ENCODE measurements at regions not wholly inside any gene's neighbourhood (a gene's known extent, or its start where the extent isn't known, plus 50 kb on each side); places are given as distances from the start of the nearest gene placed in this dataset.

DNA sequence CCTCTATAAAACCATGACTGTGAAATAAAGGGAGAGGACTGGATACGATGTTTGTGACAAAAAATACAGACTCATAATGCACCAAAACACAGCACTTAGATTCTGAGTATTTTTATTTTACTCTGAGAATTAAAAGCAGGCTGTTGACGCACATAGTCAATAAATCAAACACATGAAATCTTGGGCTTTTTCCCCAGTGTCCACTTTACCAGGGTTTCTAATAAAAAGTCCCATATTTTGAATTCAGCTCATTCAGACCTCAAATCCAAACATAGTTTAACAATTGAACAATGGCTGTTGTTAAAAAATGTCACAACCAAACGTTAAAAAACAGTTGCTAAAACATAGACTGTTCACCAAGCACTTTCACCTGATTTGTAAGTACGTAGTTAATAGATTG lies 553.4 kb downstream of the LTN1 start:
- 21 to 33% methylated on average over 4 of the region's 4 CpGs for WGBS, 2 experiments (ENCODE audit: low coverage in 1 of 2, low lambda C conversion rate in 2 of 2, missing lambda C conversion rate in 2 of 2)
- H3K27me3 ChIP-seq (replicated peaks; ENCODE audit: insufficient read depth): no peaks in the 10 kb centered on the region
- H3K9ac ChIP-seq: peak overlapping the region; percentile 37
- H3K9me3 ChIP-seq (ENCODE audit: low read depth): no peaks in the 10 kb centered on the region
- H3K36me3 ChIP-seq (ENCODE audit: low read depth): no peaks in the 10 kb centered on the region
- H3K4me3 ChIP-seq: 0 out of 2 replicates have a peak overlapping the region, but pooled peaks have one; percentile 9
- H4K20me1 ChIP-seq (ENCODE audit: insufficient read depth): no peaks in the 10 kb centered on the region
- in situ Hi-C loops (cut with MboI): no loop called here
- no peaks in the 10 kb centered on the region for H3K79me2 ChIP-seq (ENCODE audit: insufficient read depth)
- DNase-seq: no peak
- H3K4me1 ChIP-seq (ENCODE audit: insufficient read depth): peaks cover 68% of the 10 kb centered on the region
- TF ChIP-seq EZH2 (IDR thresholded peaks at IDR 0.05; ENCODE audit: insufficient read depth, poor library complexity, severe bottlenecking): no peak
- no peak for TF ChIP-seq EZH2phosphoT487 (IDR thresholded peaks at IDR 0.05; ENCODE audit: insufficient read depth, low read depth)
- H3F3A ChIP-seq (ENCODE audit: insufficient read depth): peaks cover 59% of the 10 kb centered on the region
- no peaks in the 10 kb centered on the region for H3K9me2 ChIP-seq (ENCODE audit: insufficient read depth)
- peak overlapping the region; percentile 49 for H2AFZ ChIP-seq
- H3K4me2 ChIP-seq (ENCODE audit: unreplicated experiment): peak overlapping the region; percentile 22
- peak overlapping the region; percentile 52 for H3K27ac ChIP-seq

GRCh38 chr21:28437061-28437460 lies 555.6 kb downstream of the LTN1 start:
- Histone ChIP-seq H3K4me3 (no peak overlapping the region), H3K4me1 (ENCODE audit: insufficient read depth) (peaks cover 60% of the 10 kb centered on the region), H3K27me3 (replicated peaks; ENCODE audit: insufficient read depth) (no peaks in the 10 kb centered on the region), H3K27ac (0 out of 2 replicates have a peak overlapping the region, but pooled peaks have one; percentile 28), H3K79me2 (ENCODE audit: insufficient read depth) (no peaks in the 10 kb centered on the region), H3K36me3 (ENCODE audit: low read depth) (no peaks in the 10 kb centered on the region), H3K9me3 (ENCODE audit: low read depth) (no peaks in the 10 kb centered on the region), H3K9ac (no peak overlapping the region), H2AFZ (no peak overlapping the region), H3K9me2 (ENCODE audit: insufficient read depth) (no peaks in the 10 kb centered on the region), H3K4me2 (ENCODE audit: unreplicated experiment) (no peak overlapping the region), H4K20me1 (ENCODE audit: insufficient read depth) (no peaks in the 10 kb centered on the region), H3F3A (ENCODE audit: insufficient read depth) (peaks cover 46% of the 10 kb centered on the region)
- no peak for DNase-seq
- in situ Hi-C loops (cut with MboI): no loop called here
- WGBS, 2 experiments (ENCODE audit: low coverage in 1 of 2, low lambda C conversion rate in 2 of 2, missing lambda C conversion rate in 2 of 2): 89 to 94% methylated on average over 2 of the region's 2 CpGs
- TF ChIP-seq EZH2phosphoT487 (IDR thresholded peaks at IDR 0.05; ENCODE audit: insufficient read depth, low read depth) (no peak), EZH2 (IDR thresholded peaks at IDR 0.05; ENCODE audit: insufficient read depth, poor library complexity, severe bottlenecking) (no peak)

DNA sequence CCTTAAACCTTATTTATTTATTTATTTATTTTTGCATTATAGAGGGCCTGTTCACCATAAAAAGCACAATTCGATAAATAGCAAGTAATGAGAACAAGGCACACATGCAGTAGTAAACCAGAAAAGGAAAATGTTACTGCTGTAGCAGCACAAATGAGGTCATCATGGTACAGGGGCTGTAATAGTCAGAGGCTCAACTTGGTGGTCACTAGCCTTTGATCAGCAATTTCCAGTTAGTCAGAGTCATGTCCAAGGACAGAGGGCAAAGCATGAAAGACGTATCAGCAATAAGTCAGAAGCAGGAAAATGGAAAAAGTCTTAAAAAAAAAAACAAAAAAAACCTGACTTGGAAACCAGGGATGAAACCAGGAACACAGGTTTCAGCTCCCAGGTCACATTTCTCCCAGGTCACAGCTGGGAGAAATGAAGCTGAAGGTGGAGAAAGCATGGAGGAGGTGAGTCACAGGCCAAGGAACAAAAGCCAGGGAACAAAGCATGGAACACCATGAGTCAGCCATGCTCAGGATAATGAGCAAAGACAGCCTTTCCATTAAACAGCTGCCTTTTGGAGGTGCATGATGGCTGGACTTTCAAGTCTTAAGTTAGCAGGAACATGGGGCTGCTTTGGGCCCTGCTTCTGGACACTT lies 556.3 kb downstream of the LTN1 start:
- Histone ChIP-seq H3K9me2 (ENCODE audit: insufficient read depth) (no peaks in the 10 kb centered on the region), H4K20me1 (ENCODE audit: insufficient read depth) (no peaks in the 10 kb centered on the region), H3K4me1 (ENCODE audit: insufficient read depth) (peaks cover 60% of the 10 kb centered on the region), H3K4me3 (no peak overlapping the region), H3K27ac (peak overlapping the region; percentile 28), H3K4me2 (ENCODE audit: unreplicated experiment) (peak overlapping the region; percentile 37), H3K9me3 (ENCODE audit: low read depth) (no peaks in the 10 kb centered on the region), H3K79me2 (ENCODE audit: insufficient read depth) (no peaks in the 10 kb centered on the region), H2AFZ (0 out of 2 replicates have a peak overlapping the region, but pooled peaks have one; percentile 3), H3K27me3 (replicated peaks; ENCODE audit: insufficient read depth) (no peaks in the 10 kb centered on the region), H3K9ac (no peak overlapping the region), H3F3A (ENCODE audit: insufficient read depth) (peaks cover 46% of the 10 kb centered on the region), H3K36me3 (ENCODE audit: low read depth) (no peaks in the 10 kb centered on the region)
- 72 to 74% methylated on average over 2 of the region's 2 CpGs for WGBS, 2 experiments (ENCODE audit: low coverage in 1 of 2, low lambda C conversion rate in 2 of 2, missing lambda C conversion rate in 2 of 2)
- in situ Hi-C loops (cut with MboI): no loop called here
- DNase-seq: peak; percentile 81
- TF ChIP-seq EZH2phosphoT487 (IDR thresholded peaks at IDR 0.05; ENCODE audit: insufficient read depth, low read depth): no peak
- TF ChIP-seq EZH2 (IDR thresholded peaks at IDR 0.05; ENCODE audit: insufficient read depth, poor library complexity, severe bottlenecking): no peak

DNA sequence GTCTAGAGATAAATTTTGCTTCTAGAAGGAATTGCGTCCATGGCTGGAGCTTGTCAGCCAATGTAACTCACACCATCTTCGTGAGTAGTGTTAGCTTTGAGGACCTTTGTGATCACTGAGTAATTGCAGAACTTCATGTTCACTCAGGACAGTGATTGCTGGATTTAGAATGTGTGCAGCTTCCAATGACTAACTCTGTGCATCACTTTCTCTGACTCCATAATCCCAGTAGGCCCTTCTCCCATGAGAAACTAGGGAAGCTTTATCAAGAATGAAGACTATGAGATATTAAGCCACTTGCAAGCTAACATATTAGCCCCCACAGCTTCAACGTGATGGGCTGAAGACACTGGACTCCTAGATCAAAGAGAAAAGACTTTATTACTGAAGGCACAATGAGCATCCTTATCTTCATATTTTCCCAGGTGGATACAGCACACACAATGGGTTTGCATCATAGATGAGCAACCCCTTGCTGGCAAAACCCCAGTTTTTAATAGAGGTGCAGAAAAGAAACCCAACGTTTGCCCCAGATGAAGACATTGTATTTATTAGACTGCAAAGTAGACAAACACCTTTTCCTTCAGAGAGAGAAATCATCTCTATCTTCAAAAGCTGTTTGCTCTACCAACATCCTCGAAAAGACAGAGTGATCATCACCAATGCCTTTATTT lies 561.0 kb downstream of the LTN1 start:
- WGBS, 2 experiments (ENCODE audit: low coverage in 1 of 2, low lambda C conversion rate in 2 of 2, missing lambda C conversion rate in 2 of 2): 67 to 72% methylated on average over 5 of the region's 5 CpGs
- Histone ChIP-seq H4K20me1 (ENCODE audit: insufficient read depth) (no peaks in the 10 kb centered on the region), H3K36me3 (ENCODE audit: low read depth) (no peaks in the 10 kb centered on the region), H3K9me3 (ENCODE audit: low read depth) (no peaks in the 10 kb centered on the region), H3K79me2 (ENCODE audit: insufficient read depth) (no peaks in the 10 kb centered on the region), H3K4me2 (ENCODE audit: unreplicated experiment) (peak overlapping the region; percentile 33), H3K4me3 (no peak overlapping the region), H3K9ac (no peak overlapping the region), H3K27me3 (replicated peaks; ENCODE audit: insufficient read depth) (no peaks in the 10 kb centered on the region), H3F3A (ENCODE audit: insufficient read depth) (peaks cover 50% of the 10 kb centered on the region), H2AFZ (no peak overlapping the region), H3K27ac (peak overlapping the region; percentile 72), H3K9me2 (ENCODE audit: insufficient read depth) (0 out of 2 replicates have a peak, but pooled peaks cover 4% of the 10 kb centered on the region), H3K4me1 (ENCODE audit: insufficient read depth) (peaks cover 62% of the 10 kb centered on the region)
- in situ Hi-C loops (cut with MboI): no loop called here
- DNase-seq: peak; percentile 67
- TF ChIP-seq EZH2 (IDR thresholded peaks at IDR 0.05; ENCODE audit: insufficient read depth, poor library complexity, severe bottlenecking) (no peak), EZH2phosphoT487 (IDR thresholded peaks at IDR 0.05; ENCODE audit: insufficient read depth, low read depth) (no peak)

Data from GM23248 (cell line).